HCT116 (cell line): ENCODE measurements at regions not wholly inside any gene's neighbourhood (a gene's known extent, or its start where the extent isn't known, plus 50 kb on each side); places are given as distances from the start of the nearest gene placed in this dataset.

Experiments used
- ATAC-seq: fragments of 200-7000 bp; cut with Tn5 transposase; 2 replicates; pipeline ENCODE4 v1.9.1; 2020; ENCODE audit warnings: mild to moderate bottlenecking, moderate library complexity
- BruUV-seq: library from RNA; stranded (reverse); fragments of 400-500 nt; replicated peaks from 2 replicates; lab custom pipeline; 2021; lab: Mats Ljungman, UMichigan
- CTCF ChIA-PET: fragments of 300-600 bp; sonication (Branson Sonifier 250); formaldehyde crosslinking; loops from one replicate; lab custom pipeline; 2021; ENCODE audit warnings: antibody characterized with exemption; lab: Charles Lee
- POLR2A ChIA-PET: fragments of 300-600, 350-600 bp; sonication (Branson Sonifier 250); formaldehyde crosslinking; loops from one replicate; lab custom pipeline; 2021; ENCODE audit warnings: antibody characterized with exemption; lab: Charles Lee
- RAD21 ChIA-PET, 2 experiments: fragments of 300-600 bp; sonication (Branson Sonifier 250); formaldehyde crosslinking; loops; one replicate each; lab custom pipeline; 2023; ENCODE audit warnings: low total read pairs in 2 of 2; ENCODE audit not compliant: uncharacterized antibody in 2 of 2, unreplicated experiment in 2 of 2, low non-redundant PET in 1 of 2; lab: Charles Lee
- DNase-seq: peaks from one replicate; pipeline ENCODE4 v3.0.0-alpha.2; 2010; ENCODE audit warnings: low read depth, low spot score
- H2AFZ ChIP-seq: fragments of 200-600 bp; shearing (Covaris generic), sonication (generic); 2 replicates; pipeline ENCODE4 v1.6.1; 2017; ENCODE audit warnings: low read depth, mixed run types, mixed read lengths, antibody characterized with exemption, low read length; ENCODE audit not compliant: poor library complexity, severe bottlenecking
- H3K27ac ChIP-seq: 2 replicates; pipeline ENCODE4 v1.5.1; 2012; ENCODE audit warnings: low read depth, low read length
- H3K27me3 ChIP-seq: fragments of 200-600 bp; sonication (generic); 2 replicates; pipeline ENCODE4 v1.6.1; 2016; ENCODE audit warnings: mixed run types, low read length, mixed read lengths; ENCODE audit not compliant: insufficient read depth
- H3K36me3 ChIP-seq, 2 experiments: fragments of 200-500 bp in 1 of 2; fragments of 200-600 bp in 1 of 2; sonication (Bioruptor generic) in 1 of 2; sonication (generic) in 1 of 2; 2 replicates each; pipeline versions ENCODE4 v1.5.1 to v1.6.1; 2014 to 2016; ENCODE audit warnings: low read length in 2 of 2, inconsistent platforms in 1 of 2, mixed read lengths in 1 of 2, mixed run types in 1 of 2; ENCODE audit not compliant: insufficient read depth in 2 of 2, control insufficient read depth in 1 of 2
- H3K4me1 ChIP-seq, 2 experiments: fragments of 200-600 bp in 1 of 2; sonication (generic) in 1 of 2; 2 replicates each; pipeline versions ENCODE4 v1.5.1 to v1.6.1; 2012 to 2017; ENCODE audit warnings: low read length in 2 of 2, inconsistent platforms in 1 of 2, mild to moderate bottlenecking in 1 of 2, mixed read lengths in 1 of 2, mixed run types in 1 of 2, moderate library complexity in 1 of 2; ENCODE audit not compliant: insufficient read depth in 2 of 2, control insufficient read depth in 1 of 2
- H3K4me2 ChIP-seq: fragments of 200-600 bp; sonication (generic); 2 replicates; pipeline ENCODE4 v1.6.1; 2017; ENCODE audit warnings: mixed run types, low read length, mixed read lengths
- H3K4me3 ChIP-seq, 2 experiments: fragments of 200-600 bp in 1 of 2; sonication (generic) in 1 of 2; replicated peaks in 1 of 2; 2 replicates each; pipeline ENCODE4 v1.5.1; 2011 to 2016; ENCODE audit warnings: low read length in 2 of 2, control low read depth in 1 of 2, low read depth in 1 of 2, mild to moderate bottlenecking in 1 of 2, mixed read lengths in 1 of 2, mixed run types in 1 of 2
- H3K79me2 ChIP-seq: fragments of 200-600 bp; sonication (generic); 2 replicates; pipeline ENCODE4 v1.6.1; 2017; ENCODE audit warnings: mild to moderate bottlenecking, mixed run types, low read length, moderate library complexity, mixed read lengths; ENCODE audit not compliant: insufficient read depth
- H3K9ac ChIP-seq: fragments of 200-600 bp; sonication (generic); 2 replicates; pipeline ENCODE4 v1.6.1; 2016; ENCODE audit warnings: low read length, mixed read lengths
- H3K9me2 ChIP-seq: fragments of 200-600 bp; sonication (generic), shearing (Covaris generic); 2 replicates; pipeline ENCODE4 v1.6.1; 2017; ENCODE audit warnings: mixed run types, mild to moderate bottlenecking, moderate library complexity; ENCODE audit not compliant: insufficient read depth
- H3K9me3 ChIP-seq, 2 experiments: fragments of 200-500 bp in 1 of 2; fragments of 200-600 bp in 1 of 2; sonication (Bioruptor generic) in 1 of 2; sonication (generic) in 1 of 2; 2 replicates each; pipeline ENCODE4 v1.6.1; 2014 to 2017; ENCODE audit warnings: low read length in 2 of 2, mixed read lengths in 2 of 2, inconsistent platforms in 1 of 2, low read depth in 1 of 2, mild to moderate bottlenecking in 1 of 2, mixed run types in 1 of 2, moderate library complexity in 1 of 2; ENCODE audit not compliant: control insufficient read depth in 1 of 2, insufficient read depth in 1 of 2
- H4K20me1 ChIP-seq: fragments of 200-600 bp; sonication (generic), shearing (Covaris generic); 2 replicates; pipeline ENCODE4 v1.6.1; 2017; ENCODE audit warnings: mixed run types, mild to moderate bottlenecking, moderate library complexity; ENCODE audit not compliant: insufficient read depth
- ATF3 ChIP-seq: IDR thresholded peaks from 2 replicates; pipeline ENCODE4 v1.6.1; 2012
- MAX ChIP-seq: IDR thresholded peaks from 2 replicates; pipeline ENCODE4 v1.6.1; 2012
- POLR2AphosphoS5 ChIP-seq: IDR thresholded peaks from 2 replicates; pipeline ENCODE4 v1.6.1; 2011; ENCODE audit warnings: mild to moderate bottlenecking, low read depth, low read length, moderate library complexity
- RAD21 ChIP-seq: IDR thresholded peaks from 2 replicates; pipeline ENCODE4 v1.6.1; 2012; ENCODE audit warnings: low read depth, mild to moderate bottlenecking
- SIN3A ChIP-seq: IDR thresholded peaks from 2 replicates; pipeline ENCODE4 v1.6.1; 2012; ENCODE audit warnings: low read depth
- SRF ChIP-seq: IDR thresholded peaks from 2 replicates; pipeline ENCODE4 v1.6.1; 2012; ENCODE audit warnings: low read depth
- intact Hi-C: fragments of 100-400 bp; cut with micrococcal nuclease; formaldehyde crosslinking; loops from 2 replicates; pipeline ENCODE4 v1.10.0; 2022
- TF ChIP-seq, protein P1 (sequence below), 3 experiments: fragments of 200-600 bp in 1 of 3; sonication (generic) in 1 of 3; IDR thresholded peaks in 2 of 3; conservative IDR thresholded peaks in 1 of 3; 2 replicates each; pipeline ENCODE4 v1.5.1; 2012 to 2017; ENCODE audit warnings: low read depth in 2 of 3, low read length in 2 of 3, antibody characterized with exemption in 1 of 3, borderline replicate concordance in 1 of 3, control low read depth in 1 of 3, mild to moderate bottlenecking in 1 of 3, mixed read lengths in 1 of 3, mixed run types in 1 of 3, moderate library complexity in 1 of 3; ENCODE audit not compliant: insufficient read depth in 1 of 3
- TF ChIP-seq, protein P2 (sequence below): IDR thresholded peaks from 2 replicates; pipeline ENCODE4 v1.6.1; 2012; ENCODE audit warnings: low read depth

DNA sequence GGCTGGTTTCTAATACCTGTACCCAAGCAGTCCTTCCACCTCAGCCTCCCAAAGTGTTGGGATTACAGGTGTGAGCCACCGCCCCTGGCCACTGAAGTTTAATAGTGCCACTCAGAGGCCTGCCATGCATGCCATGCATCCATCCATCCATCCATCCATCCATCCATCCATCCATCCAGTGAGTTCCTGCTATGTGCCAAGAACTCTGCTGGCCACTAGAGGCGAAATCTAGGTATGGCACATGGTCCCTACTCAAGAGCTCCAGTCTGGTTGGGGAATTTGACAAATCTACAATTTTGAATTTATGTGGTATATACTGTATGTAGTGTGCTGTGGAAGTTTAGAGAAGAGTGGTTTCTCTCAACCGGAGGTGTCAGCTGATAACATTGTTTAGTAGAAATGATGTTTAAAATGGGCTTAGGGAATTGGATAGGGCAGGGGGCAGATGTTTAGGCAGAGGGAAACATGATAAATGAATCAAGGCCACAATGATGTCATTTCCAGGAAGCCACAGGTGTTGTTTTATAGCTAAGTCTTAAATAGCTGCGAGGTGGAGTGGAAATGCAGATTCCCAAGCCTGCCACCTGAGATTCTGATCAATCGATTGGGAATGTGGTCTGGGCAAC, 384.4 kb upstream of the C2CD4B start:
- Histone ChIP-seq H3K4me3 (no peak overlapping the region), H3K36me3 (no peaks in the 10 kb centered on the region), H3K4me1 (no peaks in the 10 kb centered on the region), H3K9me2 (no peaks in the 10 kb centered on the region), H4K20me1 (no peaks in the 10 kb centered on the region), H3K9ac (no peak overlapping the region), H3K79me2 (no peaks in the 10 kb centered on the region), H3K27ac (no peak overlapping the region), H3K9me3 (no peaks in the 10 kb centered on the region), H3K4me2 (no peak overlapping the region), H3K27me3 (no peaks in the 10 kb centered on the region), H2AFZ (no peak overlapping the region)
- TF ChIP-seq, protein P1, sequence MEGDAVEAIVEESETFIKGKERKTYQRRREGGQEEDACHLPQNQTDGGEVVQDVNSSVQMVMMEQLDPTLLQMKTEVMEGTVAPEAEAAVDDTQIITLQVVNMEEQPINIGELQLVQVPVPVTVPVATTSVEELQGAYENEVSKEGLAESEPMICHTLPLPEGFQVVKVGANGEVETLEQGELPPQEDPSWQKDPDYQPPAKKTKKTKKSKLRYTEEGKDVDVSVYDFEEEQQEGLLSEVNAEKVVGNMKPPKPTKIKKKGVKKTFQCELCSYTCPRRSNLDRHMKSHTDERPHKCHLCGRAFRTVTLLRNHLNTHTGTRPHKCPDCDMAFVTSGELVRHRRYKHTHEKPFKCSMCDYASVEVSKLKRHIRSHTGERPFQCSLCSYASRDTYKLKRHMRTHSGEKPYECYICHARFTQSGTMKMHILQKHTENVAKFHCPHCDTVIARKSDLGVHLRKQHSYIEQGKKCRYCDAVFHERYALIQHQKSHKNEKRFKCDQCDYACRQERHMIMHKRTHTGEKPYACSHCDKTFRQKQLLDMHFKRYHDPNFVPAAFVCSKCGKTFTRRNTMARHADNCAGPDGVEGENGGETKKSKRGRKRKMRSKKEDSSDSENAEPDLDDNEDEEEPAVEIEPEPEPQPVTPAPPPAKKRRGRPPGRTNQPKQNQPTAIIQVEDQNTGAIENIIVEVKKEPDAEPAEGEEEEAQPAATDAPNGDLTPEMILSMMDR (IDR thresholded peaks at IDR 0.05 in 2 of 3, conservative IDR thresholded peaks at IDR 0.05 in 1 of 3; ENCODE audit: borderline replicate concordance in 1 of 3, insufficient read depth in 1 of 3, low read depth in 2 of 3, low read length in 2 of 3) = peak; percentile 21 to 73 (median 67); a peak in 5 of 6 replicates
- TF ChIP-seq RAD21 (peak; percentile 45; the same call in 1 of the 2 replicates), MAX (no peak)
- intact Hi-C loops = no loop called here
- DNase-seq (peak; percentile 29), ATAC-seq (peak; percentile 84)
- ChIA-PET POLR2A (no interaction called here), RAD21 (no interaction called here), CTCF (interaction anchor here (0.6 to 1.3 kb wide), 10 partner anchors 11 to 296 kb away, joined by 3 to 9 read pairs (median 4); no protein-coding TSS in a partner anchor)
- no TSS peak for BruUV-seq

- RAD21 ChIA-PET = no interaction called here
- intact Hi-C loops = no loop called here
- DNase-seq = no peak
- no peaks in the 10 kb centered on the region for H3K9me3 ChIP-seq
- no peaks in the 10 kb centered on the region for H4K20me1 ChIP-seq
- H3K9me2 ChIP-seq = no peaks in the 10 kb centered on the region
- no peaks in the 10 kb centered on the region for H3K79me2 ChIP-seq
- TF ChIP-seq ATF3 (no peak), SRF (no peak), SIN3A (no peak), POLR2AphosphoS5 (no peak)
- TF ChIP-seq, protein P2, sequence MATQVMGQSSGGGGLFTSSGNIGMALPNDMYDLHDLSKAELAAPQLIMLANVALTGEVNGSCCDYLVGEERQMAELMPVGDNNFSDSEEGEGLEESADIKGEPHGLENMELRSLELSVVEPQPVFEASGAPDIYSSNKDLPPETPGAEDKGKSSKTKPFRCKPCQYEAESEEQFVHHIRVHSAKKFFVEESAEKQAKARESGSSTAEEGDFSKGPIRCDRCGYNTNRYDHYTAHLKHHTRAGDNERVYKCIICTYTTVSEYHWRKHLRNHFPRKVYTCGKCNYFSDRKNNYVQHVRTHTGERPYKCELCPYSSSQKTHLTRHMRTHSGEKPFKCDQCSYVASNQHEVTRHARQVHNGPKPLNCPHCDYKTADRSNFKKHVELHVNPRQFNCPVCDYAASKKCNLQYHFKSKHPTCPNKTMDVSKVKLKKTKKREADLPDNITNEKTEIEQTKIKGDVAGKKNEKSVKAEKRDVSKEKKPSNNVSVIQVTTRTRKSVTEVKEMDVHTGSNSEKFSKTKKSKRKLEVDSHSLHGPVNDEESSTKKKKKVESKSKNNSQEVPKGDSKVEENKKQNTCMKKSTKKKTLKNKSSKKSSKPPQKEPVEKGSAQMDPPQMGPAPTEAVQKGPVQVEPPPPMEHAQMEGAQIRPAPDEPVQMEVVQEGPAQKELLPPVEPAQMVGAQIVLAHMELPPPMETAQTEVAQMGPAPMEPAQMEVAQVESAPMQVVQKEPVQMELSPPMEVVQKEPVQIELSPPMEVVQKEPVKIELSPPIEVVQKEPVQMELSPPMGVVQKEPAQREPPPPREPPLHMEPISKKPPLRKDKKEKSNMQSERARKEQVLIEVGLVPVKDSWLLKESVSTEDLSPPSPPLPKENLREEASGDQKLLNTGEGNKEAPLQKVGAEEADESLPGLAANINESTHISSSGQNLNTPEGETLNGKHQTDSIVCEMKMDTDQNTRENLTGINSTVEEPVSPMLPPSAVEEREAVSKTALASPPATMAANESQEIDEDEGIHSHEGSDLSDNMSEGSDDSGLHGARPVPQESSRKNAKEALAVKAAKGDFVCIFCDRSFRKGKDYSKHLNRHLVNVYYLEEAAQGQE = no peak
- TF ChIP-seq, all 23 proteins: peak for 0
- no peak overlapping the region for H2AFZ ChIP-seq
- ATAC-seq = no peak
- H3K4me2 ChIP-seq = no peak overlapping the region
- H3K27me3 ChIP-seq = no peaks in the 10 kb centered on the region
- BruUV-seq = no TSS peak
- POLR2A ChIA-PET = no interaction called here
- no peaks in the 10 kb centered on the region for H3K36me3 ChIP-seq
- H3K9ac ChIP-seq = no peak overlapping the region
- no peak overlapping the region for H3K27ac ChIP-seq
- no peaks in the 10 kb centered on the region for H3K4me1 ChIP-seq
- H3K4me3 ChIP-seq = no peak overlapping the region
- CTCF ChIA-PET = interaction anchor here (0.9 to 1.3 kb wide), 3 partner anchors 21 to 296 kb away, joined by 3 to 5 read pairs (median 4); no protein-coding TSS in a partner anchor
Observed at GRCh38 chr15:62550106-62550505, 385.0 kb upstream of the C2CD4B start.
